IMR-90 (cell line): ENCODE measurements at regions not wholly inside any gene's neighbourhood (a gene's known extent, or its start where the extent isn't known, plus 50 kb on each side); places are given as distances from the start of the nearest gene placed in this dataset.

Experiments
- ATAC-seq: fragments of 200-7000 bp; cut with Tn5 transposase; 2 replicates; pipeline ENCODE4 v1.9.1; 2020; ENCODE audit warnings: low read depth, mild to moderate bottlenecking, moderate library complexity
- BruUV-seq: library from RNA; stranded (reverse); fragments of 400-500 nt; replicated peaks from 2 replicates; lab custom pipeline; 2021; lab: Mats Ljungman, UMichigan
- CTCF ChIA-PET: fragments of 300-600 bp; formaldehyde crosslinking; extraction: SDS; loops from one replicate; lab custom pipeline; 2021; ENCODE audit warnings: antibody characterized with exemption; lab: Yijun Ruan, JAX
- POLR2A ChIA-PET: fragments of 300-600 bp; sonication (Branson Sonifier 250); formaldehyde crosslinking; loops from one replicate; lab custom pipeline; 2022; ENCODE audit warnings: antibody characterized with exemption; ENCODE audit not compliant: unreplicated experiment; lab: Charles Lee
- DNase-seq: peaks from one replicate; pipeline ENCODE4 v3.0.0; 2013
- H2AFZ ChIP-seq: replicated peaks from 2 replicates; pipeline ENCODE3; 2013; ENCODE audit warnings: low read length, mild to moderate bottlenecking; ENCODE audit not compliant: poor library complexity
- H2AK5ac ChIP-seq: 2 replicates; pipeline ENCODE4 v1.6.1; 2013; ENCODE audit warnings: low read depth, low read length, inconsistent platforms
- H2AK9ac ChIP-seq: replicated peaks from 2 replicates; pipeline ENCODE3; 2013; ENCODE audit warnings: mild to moderate bottlenecking, low read depth, low read length, moderate library complexity; ENCODE audit not compliant: poor library complexity
- H2BK120ac ChIP-seq: 2 replicates; pipeline ENCODE4 v1.6.1; 2013; ENCODE audit warnings: low read depth, low read length, inconsistent platforms
- H2BK15ac ChIP-seq: 3 replicates; pipeline ENCODE4 v1.6.1; 2013; ENCODE audit warnings: low read depth, low read length, inconsistent platforms
- H2BK20ac ChIP-seq: 2 replicates; pipeline ENCODE4 v1.6.1; 2013; ENCODE audit warnings: low read depth, mild to moderate bottlenecking, inconsistent platforms, low read length, moderate library complexity
- H2BK5ac ChIP-seq: 2 replicates; pipeline ENCODE4 v1.6.1; 2013; ENCODE audit warnings: mild to moderate bottlenecking, low read depth, low read length, inconsistent platforms; ENCODE audit not compliant: poor library complexity, severe bottlenecking
- H3K14ac ChIP-seq: replicated peaks from 2 replicates; pipeline ENCODE4 v1.6.1; 2013; ENCODE audit warnings: low read depth, low read length, inconsistent platforms
- H3K18ac ChIP-seq: 2 replicates; pipeline ENCODE4 v1.6.1; 2013; ENCODE audit warnings: low read depth, low read length, control low read depth
- H3K23ac ChIP-seq: 2 replicates; pipeline ENCODE4 v1.6.1; 2013; ENCODE audit warnings: low read depth, low read length, inconsistent platforms
- H3K27ac ChIP-seq: 2 replicates; pipeline ENCODE4 v1.5.1; 2013; ENCODE audit warnings: mild to moderate bottlenecking, control low read depth, low read length; ENCODE audit not compliant: insufficient read depth
- H3K27me3 ChIP-seq: 2 replicates; pipeline ENCODE4 v1.6.1; 2013; ENCODE audit warnings: low read length; ENCODE audit not compliant: control insufficient read depth, insufficient read depth
- H3K36me3 ChIP-seq: 2 replicates; pipeline ENCODE4 v1.6.1; 2013; ENCODE audit warnings: low read length, mixed read lengths; ENCODE audit not compliant: control insufficient read depth, insufficient read depth
- H3K4ac ChIP-seq: 2 replicates; pipeline ENCODE4 v1.6.1; 2013; ENCODE audit warnings: low read depth, low read length, inconsistent platforms
- H3K4me1 ChIP-seq: 2 replicates; pipeline ENCODE4 v1.6.1; 2013; ENCODE audit warnings: low read length, mixed read lengths; ENCODE audit not compliant: control insufficient read depth, insufficient read depth
- H3K4me2 ChIP-seq: 2 replicates; pipeline ENCODE4 v1.6.1; 2013; ENCODE audit warnings: low read depth, mild to moderate bottlenecking, control low read depth, low read length, moderate library complexity
- H3K4me3 ChIP-seq: 2 replicates; pipeline ENCODE4 v1.5.1; 2013; ENCODE audit warnings: low read depth, mild to moderate bottlenecking, control low read depth, low read length, moderate library complexity; ENCODE audit not compliant: insufficient read depth
- H3K56ac ChIP-seq: 2 replicates; pipeline ENCODE4 v1.6.1; 2013; ENCODE audit warnings: low read length, inconsistent platforms; ENCODE audit not compliant: insufficient read depth; ENCODE audit errors: extremely low read depth
- H3K79me1 ChIP-seq, 2 experiments: 2 replicates each; pipeline ENCODE4 v1.6.1; 2013; ENCODE audit warnings: low read length in 2 of 2, inconsistent platforms in 1 of 2, low read depth in 1 of 2
- H3K9ac ChIP-seq: 2 replicates; pipeline ENCODE4 v1.6.1; 2013; ENCODE audit warnings: low read depth, low read length, control low read depth
- H3K9me1 ChIP-seq: 2 replicates; pipeline ENCODE4 v1.6.1; 2013; ENCODE audit warnings: low read length, inconsistent platforms; ENCODE audit not compliant: insufficient read depth
- H3K9me3 ChIP-seq: 2 replicates; pipeline ENCODE4 v1.6.1; 2013; ENCODE audit warnings: low read length; ENCODE audit not compliant: control insufficient read depth, insufficient read depth
- H4K20me1 ChIP-seq: 2 replicates; pipeline ENCODE4 v1.6.1; 2013; ENCODE audit warnings: low read length, inconsistent platforms; ENCODE audit not compliant: insufficient read depth
- H4K5ac ChIP-seq: 2 replicates; pipeline ENCODE4 v1.6.1; 2013; ENCODE audit warnings: mild to moderate bottlenecking, low read depth, low read length, control low read depth
- H4K8ac ChIP-seq, 2 experiments: 2 replicates each; pipeline ENCODE4 v1.6.1; 2013; ENCODE audit warnings: low read depth in 2 of 2, low read length in 2 of 2, control low read depth in 1 of 2, inconsistent platforms in 1 of 2
- H4K91ac ChIP-seq: 2 replicates; pipeline ENCODE4 v1.6.1; 2013; ENCODE audit warnings: low read depth, low read length, inconsistent platforms; ENCODE audit not compliant: insufficient read depth
- FOS ChIP-seq: fragments of 150-350 bp; IDR thresholded peaks from 2 replicates; pipeline ENCODE4 v1.6.1; 2016; ENCODE audit warnings: low read depth, low read length
- MAZ ChIP-seq: IDR thresholded peaks from 2 replicates; pipeline ENCODE4 v1.6.1; 2012; ENCODE audit warnings: low read depth, mild to moderate bottlenecking, low read length, improper control_type of control experiment, moderate library complexity, borderline replicate concordance
- MXI1 ChIP-seq: IDR thresholded peaks from 2 replicates; pipeline ENCODE4 v1.6.1; 2012; ENCODE audit warnings: low read depth, mild to moderate bottlenecking, low read length, moderate library complexity, borderline replicate concordance
- NFE2L2 ChIP-seq: fragments of 150-350 bp; IDR thresholded peaks from 2 replicates; pipeline ENCODE4 v1.6.1; 2016; ENCODE audit warnings: low read depth, mild to moderate bottlenecking, low read length
- POLR2A ChIP-seq: IDR thresholded peaks from 2 replicates; pipeline ENCODE4 v1.6.1; 2012; ENCODE audit warnings: mild to moderate bottlenecking, low read depth, low read length
- RCOR1 ChIP-seq: IDR thresholded peaks from 2 replicates; pipeline ENCODE4 v1.6.1; 2012; ENCODE audit warnings: mild to moderate bottlenecking, low read length, improper control_type of control experiment; ENCODE audit not compliant: insufficient replicate concordance
- whole genome bisulfite sequencing, 2 experiments: methylation state at CpG; one replicate each; pipeline versions ENCODE4 v1.1.5 to v1.1.7; 2013; ENCODE audit warnings: missing lambda C conversion rate in 2 of 2; ENCODE audit not compliant: insufficient read length in 1 of 2; ENCODE audit errors: extremely low coverage in 2 of 2; 5-methylcytosine and 5-hydroxymethylcytosine counted together
- dilution Hi-C: fragments of 300-500 bp; cut with HindIII; formaldehyde crosslinking; loops from one replicate; pipeline ENCODE4 v1.14.3; 2018; ENCODE audit warnings: low sequenced_read_pairs; ENCODE audit not compliant: unreplicated experiment
- in situ Hi-C: fragments of 300-500 bp; cut with MboI; formaldehyde crosslinking; loops from 3 replicates; pipeline ENCODE4 v1.14.3; 2019; ENCODE audit warnings: low sequenced_read_pairs, inconsistent platforms, mixed read lengths
- intact Hi-C: fragments of 100-400 bp; cut with micrococcal nuclease; formaldehyde crosslinking; loops from 2 replicates; pipeline ENCODE4 v1.10.0; 2022
- TF ChIP-seq, protein P1 (sequence below): fragments of 150-350 bp; IDR thresholded peaks from 2 replicates; pipeline ENCODE4 v1.6.1; 2016; ENCODE audit warnings: low read depth, mild to moderate bottlenecking, low read length, moderate library complexity, borderline replicate concordance

DNA sequence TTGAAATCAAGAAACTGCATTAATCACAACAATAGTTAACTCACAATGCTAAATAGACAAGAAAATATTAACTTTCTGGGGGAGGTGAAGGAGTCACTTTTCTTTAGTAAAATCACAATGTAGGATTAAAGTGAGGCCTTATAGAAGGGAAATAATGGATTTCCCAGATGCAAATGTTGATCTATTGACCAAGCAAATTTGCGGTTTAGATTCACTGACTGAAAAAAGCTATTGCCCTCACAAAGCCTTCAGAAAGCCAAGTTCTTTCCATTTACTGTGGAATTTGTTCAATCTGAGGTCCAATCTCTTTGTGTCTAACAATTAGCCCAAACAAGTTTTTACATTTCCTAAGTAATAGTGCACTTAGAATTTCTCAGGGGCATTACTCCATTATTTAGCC is 95.1 kb upstream of the PTCHD4 start:
- Histone ChIP-seq H3K36me3 (no peaks in the 10 kb centered on the region), H3K4me3 (no peak overlapping the region), H3K4ac (no peak overlapping the region), H2BK15ac (no peak overlapping the region), H4K5ac (no peak overlapping the region), H3K14ac (no peak overlapping the region), H4K91ac (no peak overlapping the region), H3K23ac (no peak overlapping the region), H2BK5ac (no peak overlapping the region), H3K4me2 (no peak overlapping the region), H3K4me1 (no peaks in the 10 kb centered on the region), H3K27me3 (no peaks in the 10 kb centered on the region), H2BK120ac (no peak overlapping the region), H3K9me3 (no peaks in the 10 kb centered on the region), H2BK20ac (no peak overlapping the region), H2AK5ac (no peak overlapping the region), H3K27ac (no peak overlapping the region), H3K18ac (no peak overlapping the region), H4K8ac (no peak overlapping the region), H4K20me1 (no peaks in the 10 kb centered on the region), H3K9ac (no peak overlapping the region), H3K56ac (no peak overlapping the region), H3K9me1 (no peaks in the 10 kb centered on the region), H2AFZ (no peak overlapping the region), H2AK9ac (no peak overlapping the region), H3K79me1 (no peaks in the 10 kb centered on the region)
- BruUV-seq, result no TSS peak
- no peak for ATAC-seq
- ChIA-PET POLR2A (no interaction called here), CTCF (no interaction called here)
- intact Hi-C loops, result no loop called here
- no peak for TF ChIP-seq MXI1
- TF ChIP-seq, protein P1, sequence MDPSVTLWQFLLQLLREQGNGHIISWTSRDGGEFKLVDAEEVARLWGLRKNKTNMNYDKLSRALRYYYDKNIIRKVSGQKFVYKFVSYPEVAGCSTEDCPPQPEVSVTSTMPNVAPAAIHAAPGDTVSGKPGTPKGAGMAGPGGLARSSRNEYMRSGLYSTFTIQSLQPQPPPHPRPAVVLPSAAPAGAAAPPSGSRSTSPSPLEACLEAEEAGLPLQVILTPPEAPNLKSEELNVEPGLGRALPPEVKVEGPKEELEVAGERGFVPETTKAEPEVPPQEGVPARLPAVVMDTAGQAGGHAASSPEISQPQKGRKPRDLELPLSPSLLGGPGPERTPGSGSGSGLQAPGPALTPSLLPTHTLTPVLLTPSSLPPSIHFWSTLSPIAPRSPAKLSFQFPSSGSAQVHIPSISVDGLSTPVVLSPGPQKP, result no peak
- no peak for TF ChIP-seq POLR2A
- TF ChIP-seq FOS, result no peak
- TF ChIP-seq RCOR1, result no peak
- TF ChIP-seq MAZ, result no peak
- TF ChIP-seq NFE2L2, result no peak
- no peak for DNase-seq
- in situ Hi-C loops, result no loop called here
- no CpG with 5 or more reads among the region's 1 CpG for WGBS, 2 experiments
- dilution Hi-C loops, result no loop called here
